CD4-positive, alpha-beta T cell treated with Interleukin-10 for 1 hour (primary cell): ENCODE measurements at regions not wholly inside any gene's neighbourhood (a gene's known extent, or its start where the extent isn't known, plus 50 kb on each side); places are given as distances from the start of the nearest gene placed in this dataset.
"Not testable (repeated sequence)": the region's sequence is repeated elsewhere in the genome, so short reads cannot be mapped to it uniquely, and the experiment has no call there.

ENCODE experiments used
- DNase-seq: peaks from one replicate; pipeline ENCODE4 v3.0.0-alpha.2; 2020

GRCh38 chr5:155625315-155625714 lies 611.8 kb downstream of the KIF4B start:
- DNase-seq = no peak

- no peak for DNase-seq
Observed at GRCh38 chr5:155625897-155626543, 612.5 kb downstream of the KIF4B start.

- DNase-seq = no peak
Observed at GRCh38 chr5:155626592-155626991, 613.0 kb downstream of the KIF4B start.

GRCh38 chr5:155628346-155628745 lies 614.8 kb downstream of the KIF4B start:
- DNase-seq = no peak

GRCh38 chr5:155629597-155629996 lies 616.0 kb downstream of the KIF4B start:
- no peak for DNase-seq

- no peak for DNase-seq
Observed at GRCh38 chr5:155631116-155631515, 617.6 kb downstream of the KIF4B start.

- DNase-seq = no peak
Observed at GRCh38 chr5:155633338-155633957, 619.9 kb downstream of the KIF4B start.

GRCh38 chr5:155649666-155650065 lies 636.1 kb downstream of the KIF4B start:
- DNase-seq = no peak

GRCh38 chr5:155655569-155655968 lies 642.0 kb downstream of the KIF4B start:
- no peak for DNase-seq

GRCh38 chr5:155661859-155662258 lies 648.3 kb downstream of the KIF4B start:
- DNase-seq = no peak

GRCh38 chr5:155665361-155665760 lies 651.8 kb downstream of the KIF4B start:
- DNase-seq = no peak

GRCh38 chr5:155672001-155672400 lies 655.0 kb upstream of the SGCD start:
- not testable (repeated sequence) for DNase-seq

GRCh38 chr5:155676967-155677366 lies 650.0 kb upstream of the SGCD start:
- DNase-seq = no peak

GRCh38 chr5:155678371-155678770 lies 648.6 kb upstream of the SGCD start:
- no peak for DNase-seq

GRCh38 chr5:155679530-155679929 lies 647.4 kb upstream of the SGCD start:
- DNase-seq = no peak

- DNase-seq = no peak
Observed at GRCh38 chr5:155684417-155684816, 642.5 kb upstream of the SGCD start.

- DNase-seq = no peak
Observed at GRCh38 chr5:155686131-155686530, 640.8 kb upstream of the SGCD start.

- no peak for DNase-seq
Observed at GRCh38 chr5:155689406-155689805, 637.6 kb upstream of the SGCD start.

GRCh38 chr5:155696362-155696761 lies 630.6 kb upstream of the SGCD start:
- DNase-seq = no peak

- no peak for DNase-seq
Observed at GRCh38 chr5:155697236-155697635, 629.7 kb upstream of the SGCD start.

- no peak for DNase-seq
Observed at GRCh38 chr5:155699385-155699784, 627.6 kb upstream of the SGCD start.

GRCh38 chr5:155700333-155700732 lies 626.6 kb upstream of the SGCD start:
- peak; percentile 30 for DNase-seq

- no peak for DNase-seq
Observed at GRCh38 chr5:155711882-155712281, 615.1 kb upstream of the SGCD start.

- not testable (repeated sequence) for DNase-seq
Observed at GRCh38 chr5:155714435-155714834, 612.5 kb upstream of the SGCD start.

GRCh38 chr5:155726267-155726666 lies 600.7 kb upstream of the SGCD start:
- DNase-seq = no peak
